K562 (cell line): ENCODE measurements at regions not wholly inside any gene's neighbourhood (a gene's known extent, or its start where the extent isn't known, plus 50 kb on each side); places are given as distances from the start of the nearest gene placed in this dataset.

Source experiments
- ATAC-seq: fragments of 200-7000 bp; cut with Tn5 transposase; 3 replicates; pipeline ENCODE4 v1.9.1; 2020; ENCODE audit warnings: moderate library complexity
- BruUV-seq: library from RNA; stranded (reverse); fragments of 400-500 nt; replicated peaks from 2 replicates; lab custom pipeline; 2021; lab: Mats Ljungman, UMichigan
- CTCF ChIA-PET: fragments of 300-600 bp; formaldehyde crosslinking; extraction: SDS; loops from one replicate; lab custom pipeline; 2021; ENCODE audit warnings: low intra/inter-chr PET ratio; lab: Yijun Ruan, JAX
- POLR2A ChIA-PET: fragments of 300-600, 350-650 bp; sonication (Branson Sonifier 250); formaldehyde crosslinking; extraction: SDS; loops from one replicate; lab custom pipeline; 2021; ENCODE audit warnings: antibody characterized with exemption, inconsistent platforms; lab: Yijun Ruan, JAX
- DNase-seq, 4 experiments: peaks; one replicate each; pipeline versions ENCODE4 v3.0.0 to v3.0.0-alpha.2; 2011 to 2018; ENCODE audit warnings: low spot score in 3 of 4, mixed read lengths in 3 of 4; ENCODE audit errors: extremely low read depth in 1 of 4
- FAIRE-seq: peaks from 2 replicates; lab custom pipeline; 2011; peaks lifted over from hg19 to GRCh38; lab: Jason Lieb, UNC
- H2AFZ ChIP-seq: 2 replicates; pipeline ENCODE4 v1.6.0; 2011; ENCODE audit warnings: low read depth, low read length, control low read depth, inconsistent platforms
- H3K27ac ChIP-seq: fragments of 200-600 bp; 3 replicates; pipeline ENCODE4 v1.8.0; 2011; ENCODE audit warnings: low read depth, mild to moderate bottlenecking, control low read depth, inconsistent platforms, low read length, moderate library complexity, mixed read lengths; ENCODE audit errors: extremely low read depth
- H3K27me3 ChIP-seq, 2 experiments: fragments of 300-600 bp in 1 of 2; 2 replicates in 1 of 2; 3 replicates in 1 of 2; pipeline versions ENCODE4 v1.6.0 to v1.8.0; 2011; ENCODE audit warnings: inconsistent platforms in 2 of 2, low read length in 2 of 2, mild to moderate bottlenecking in 1 of 2, mixed read lengths in 1 of 2, moderate library complexity in 1 of 2; ENCODE audit not compliant: control insufficient read depth in 2 of 2, insufficient read depth in 2 of 2
- H3K36me3 ChIP-seq: fragments of 300-600 bp; 3 replicates; pipeline ENCODE4 v1.8.0; 2011; ENCODE audit warnings: mild to moderate bottlenecking, low read length, inconsistent platforms; ENCODE audit not compliant: control insufficient read depth, insufficient read depth
- H3K4me1 ChIP-seq, 2 experiments: fragments of 200-600 bp in 1 of 2; replicated peaks in 1 of 2; 2 replicates in 1 of 2; 3 replicates in 1 of 2; pipeline versions ENCODE4 v1.5.1 to v1.8.0; 2011; ENCODE audit warnings: inconsistent platforms in 2 of 2, low read length in 2 of 2, mild to moderate bottlenecking in 1 of 2, mixed read lengths in 1 of 2, moderate library complexity in 1 of 2; ENCODE audit not compliant: control insufficient read depth in 2 of 2, insufficient read depth in 2 of 2
- H3K4me2 ChIP-seq: 2 replicates; pipeline ENCODE4 v1.6.1; 2011; ENCODE audit warnings: low read length, control low read depth, inconsistent platforms, mixed read lengths; ENCODE audit not compliant: insufficient read depth
- H3K4me3 ChIP-seq: fragments of 200-600 bp; sonication (generic), shearing (Covaris generic); 2 replicates; pipeline ENCODE4 v1.5.1; 2016; ENCODE audit warnings: control low read depth, inconsistent platforms
- H3K79me2 ChIP-seq: fragments of 200-600 bp; 3 replicates; pipeline ENCODE4 v1.8.0; 2011; ENCODE audit warnings: low read length, inconsistent platforms; ENCODE audit not compliant: control insufficient read depth, insufficient read depth
- H3K9ac ChIP-seq, 2 experiments: 2 replicates each; pipeline versions ENCODE4 v1.6.0 to v1.6.1; 2011; ENCODE audit warnings: low read depth in 2 of 2, low read length in 2 of 2, control low read depth in 1 of 2, inconsistent platforms in 1 of 2, mild to moderate bottlenecking in 1 of 2, mixed read lengths in 1 of 2; ENCODE audit not compliant: insufficient read depth in 1 of 2
- H3K9me1 ChIP-seq: one replicate; pipeline ENCODE4 v1.6.0; 2011; ENCODE audit warnings: inconsistent platforms, mild to moderate bottlenecking, low read length, moderate library complexity; ENCODE audit not compliant: control insufficient read depth, insufficient read depth
- H3K9me3 ChIP-seq: replicated peaks from 2 replicates; pipeline ENCODE4 v1.5.1; 2011; ENCODE audit warnings: low read depth, low read length, inconsistent platforms; ENCODE audit not compliant: control insufficient read depth, insufficient read depth
- H4K20me1 ChIP-seq: replicated peaks from 2 replicates; pipeline ENCODE4 v1.6.1; 2011; ENCODE audit warnings: low read length, inconsistent platforms, mixed read lengths; ENCODE audit not compliant: control insufficient read depth, insufficient read depth
- CUX1 ChIP-seq: fragments of 200-800 bp; sonication (Bioruptor generic); IDR thresholded peaks from 2 replicates; pipeline ENCODE4 v1.6.1; 2016; ENCODE audit warnings: missing genetic modification characterization, missing compliant biosample characterization
- ZFP36 ChIP-seq: fragments of 150-350 bp; IDR thresholded peaks from 2 replicates; pipeline ENCODE4 v1.6.1; 2018; ENCODE audit warnings: low read length, low read depth; ENCODE audit not compliant: partially characterized antibody
- WGBS: fragments of 100-300 bp; shearing (Covaris generic); methylation state at CpG from one replicate; pipeline ENCODE4 v1.1.6; 2016; ENCODE audit warnings: low coverage, mixed read lengths; ENCODE audit not compliant: insufficient coverage; ENCODE audit errors: missing lambda C conversion rate; 5-methylcytosine and 5-hydroxymethylcytosine counted together
- in situ Hi-C: fragments of 300-500 bp; cut with MboI; formaldehyde crosslinking; loops from 4 replicates; pipeline ENCODE4 v1.15.0; 2018; ENCODE audit warnings: inconsistent platforms, mixed read lengths
- intact Hi-C: fragments of 100-400 bp; cut with micrococcal nuclease; formaldehyde crosslinking; loops from 2 replicates; pipeline ENCODE4 v1.14.2; 2022

- Histone ChIP-seq H3K4me3 (no peak overlapping the region), H2AFZ (no peak overlapping the region)
- DNase-seq = no peak
- WGBS = 22% methylated on average over 2 of the region's 2 CpGs
- peak; percentile 29 for TF ChIP-seq ZFP36
- TF ChIP-seq CUX1 (CRISPR knock-in tag) = no peak
- TF ChIP-seq, all 486 proteins: peak for 1
- H3K27me3 ChIP-seq = no peaks in the 10 kb centered on the region
- H3K9me1 ChIP-seq = no peaks in the 10 kb centered on the region
- H3K9me3 ChIP-seq = no peaks in the 10 kb centered on the region; the same call in 1 of the 2 replicates
- POLR2A ChIA-PET = interaction anchor here (1.0 kb wide), 1 partner anchor 222 kb away, joined by 3 read pairs; no protein-coding TSS in a partner anchor
- no peak for FAIRE-seq
- ATAC-seq = no peak
- peaks cover 5 to 6% of the 10 kb centered on the region in 2 experiments; a peak in 2 of 5 replicates for H3K4me1 ChIP-seq
- in situ Hi-C loops (no loop called here), intact Hi-C loops (no loop called here)
- H3K4me2 ChIP-seq = no peak overlapping the region
- no peaks in the 10 kb centered on the region for H3K36me3 ChIP-seq
- no peak overlapping the region; a peak in 1 of 4 replicates for H3K9ac ChIP-seq
- CTCF ChIA-PET = no interaction called here
- no peaks in the 10 kb centered on the region for H4K20me1 ChIP-seq
- H3K79me2 ChIP-seq = no peaks in the 10 kb centered on the region
- H3K27ac ChIP-seq = no peak overlapping the region
- no TSS peak for BruUV-seq
Measured at GRCh38 chr3:182703233-182703632, 90.1 kb upstream of the ATP11B start.
